GM12873 (cell line): ENCODE measurements at regions not wholly inside any gene's neighbourhood (a gene's known extent, or its start where the extent isn't known, plus 50 kb on each side); places are given as distances from the start of the nearest gene placed in this dataset.

Experiments used
- CTCF ChIP-seq: IDR thresholded peaks from 2 replicates; pipeline ENCODE4 v1.5.1; 2012; ENCODE audit warnings: low read depth, mild to moderate bottlenecking, moderate library complexity, low read length, control low read depth; ENCODE audit not compliant: insufficient read depth; ENCODE audit errors: missing control alignments

DNA sequence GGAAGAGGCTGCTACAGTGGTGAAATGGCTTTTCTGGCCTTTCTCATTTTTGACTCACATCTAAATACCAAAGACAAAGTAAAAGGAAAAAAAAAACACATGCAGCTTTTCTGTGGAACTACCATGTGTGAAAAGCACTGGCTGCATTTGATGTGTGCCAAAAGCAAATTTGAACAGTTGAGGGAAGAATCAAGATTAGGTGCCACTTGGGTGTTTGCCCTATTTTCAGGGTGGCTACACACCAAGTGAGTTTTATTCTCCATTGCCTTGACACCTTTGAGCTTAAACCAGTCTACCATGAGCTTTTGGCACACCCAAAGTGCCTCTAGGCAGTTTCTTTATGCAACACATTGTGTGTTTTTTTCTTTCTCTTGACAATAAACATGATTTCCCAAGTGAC, 423.9 kb downstream of the FAM133A start:
- no peak for TF ChIP-seq CTCF

DNA sequence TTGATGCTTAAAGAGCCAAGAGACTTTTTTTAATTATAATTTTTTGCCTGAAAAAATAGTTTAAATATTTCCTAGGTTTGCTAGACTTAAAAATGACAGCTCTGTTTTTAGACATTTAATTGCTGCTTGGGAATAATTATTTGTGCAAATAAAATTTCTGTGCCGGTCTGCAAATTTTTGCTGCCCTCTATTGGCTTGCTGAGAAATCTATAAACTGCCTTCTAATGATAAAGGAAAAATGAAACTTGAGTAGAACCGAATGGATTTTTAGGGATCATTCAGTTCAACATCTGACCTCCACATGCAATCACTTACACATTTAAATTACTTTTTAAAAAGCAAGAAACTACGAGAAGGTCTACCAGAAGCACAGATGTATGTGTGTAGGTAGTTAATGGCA, 434.0 kb downstream of the FAM133A start:
- TF ChIP-seq CTCF: no peak

DNA sequence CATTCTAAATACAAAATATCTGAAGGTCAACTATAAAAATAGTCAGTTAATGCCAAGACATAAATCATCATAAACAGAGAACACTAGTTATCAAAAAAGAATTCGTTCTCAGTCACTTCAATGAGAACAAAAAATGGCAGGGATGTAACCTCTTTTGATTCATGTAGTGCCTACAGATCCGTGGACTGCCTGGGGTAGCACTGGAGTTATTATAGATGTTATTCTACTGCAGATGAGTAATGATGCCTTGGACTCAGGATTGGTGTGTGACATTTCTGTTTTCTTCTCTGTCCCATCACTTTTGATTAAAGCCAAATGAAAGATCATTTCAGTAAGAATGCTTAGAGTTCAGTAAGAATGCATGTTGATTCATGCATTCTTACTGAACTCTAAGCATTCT, 440.4 kb downstream of the FAM133A start:
- TF ChIP-seq CTCF: no peak

DNA sequence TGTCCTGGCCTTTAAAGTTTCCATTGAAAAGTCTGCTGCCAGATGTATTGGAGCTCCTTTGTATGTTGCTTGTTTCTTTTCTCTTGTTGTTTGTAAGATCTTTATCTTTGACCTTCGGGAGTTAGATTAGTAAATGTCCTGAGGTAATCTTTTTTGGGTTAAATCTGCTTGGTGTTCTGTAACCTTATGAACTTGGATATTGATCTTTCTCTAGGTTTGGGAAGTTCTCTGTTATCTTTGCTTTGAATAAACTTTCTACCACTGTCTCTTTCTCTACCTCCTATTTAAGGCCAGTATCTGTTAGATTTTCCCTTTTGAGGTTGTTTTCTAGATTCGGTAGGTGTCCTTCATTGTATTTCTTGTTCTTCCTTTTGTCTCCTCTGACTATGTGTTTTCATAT, 447.8 kb downstream of the FAM133A start:
- TF ChIP-seq CTCF: no peak

DNA sequence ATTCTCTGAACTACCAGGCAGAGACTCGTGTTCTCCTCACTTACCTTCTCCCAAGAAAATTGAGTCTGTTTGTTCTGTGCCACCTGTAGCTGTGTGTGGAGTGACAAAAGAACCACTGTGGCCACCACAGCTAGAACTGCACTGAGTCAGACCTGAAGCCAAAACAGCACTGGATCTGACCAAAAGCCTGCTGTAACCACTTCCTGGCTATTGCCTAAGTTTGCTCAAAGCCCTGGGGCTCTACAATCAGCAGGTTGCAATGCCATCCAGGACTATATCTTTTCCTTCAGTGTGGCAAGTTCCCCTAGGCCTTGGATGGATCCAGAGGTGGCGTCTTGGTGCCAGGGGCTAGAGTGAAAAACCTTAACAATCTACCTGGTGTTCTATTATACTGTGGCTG, 449.1 kb downstream of the FAM133A start:
- TF ChIP-seq CTCF: no peak

DNA sequence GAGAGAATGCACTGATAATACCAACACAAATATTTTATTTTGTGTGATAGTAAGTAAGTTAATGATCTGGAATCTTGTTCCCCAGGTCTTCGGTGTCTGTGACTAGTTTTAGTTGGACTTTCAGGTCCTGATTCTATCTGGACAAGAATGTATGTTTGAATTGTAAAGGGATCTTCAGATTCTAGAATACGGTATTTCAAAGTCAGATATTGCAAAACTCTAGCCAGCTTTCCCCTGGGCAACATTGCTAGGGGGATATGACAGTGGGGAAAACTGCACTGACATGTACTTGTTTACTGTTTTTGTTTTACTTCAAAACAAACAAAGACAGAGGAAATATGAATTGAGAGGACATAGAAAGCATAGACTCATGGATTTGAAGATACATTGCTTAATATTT, 489.0 kb downstream of the FAM133A start:
- no peak for TF ChIP-seq CTCF

DNA sequence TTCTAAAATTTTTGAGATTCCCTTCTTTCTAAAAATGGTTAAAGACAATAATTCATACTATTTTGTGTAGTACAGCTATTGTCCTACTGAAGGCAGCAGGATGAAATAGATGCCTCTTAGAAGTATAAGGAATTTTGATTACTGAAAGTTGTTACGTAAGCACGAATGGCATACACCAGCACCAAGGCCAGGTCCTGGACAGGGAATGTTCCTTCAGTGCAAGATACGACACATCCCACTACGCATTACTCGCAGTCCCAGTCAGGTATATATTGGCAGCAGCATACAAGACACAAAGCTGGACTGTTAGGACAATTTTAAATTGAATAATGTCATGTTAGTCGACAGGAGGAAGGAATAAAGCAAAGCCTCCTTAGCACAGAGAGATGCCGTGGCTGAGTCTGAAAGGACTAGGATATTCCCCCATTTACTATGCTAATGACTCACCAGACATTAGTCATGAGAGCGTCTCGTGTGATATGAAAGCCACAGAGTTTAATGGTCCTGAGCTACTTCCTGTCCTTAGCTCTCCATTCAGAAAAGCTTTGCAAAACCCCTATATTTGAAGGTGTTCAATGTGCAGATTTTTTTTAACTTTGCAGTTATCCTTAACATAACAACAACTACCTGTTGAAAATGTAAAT, 504.3 kb downstream of the FAM133A start:
- no peak for TF ChIP-seq CTCF

GRCh38 chrX:94204524-94204923, 530.5 kb downstream of the FAM133A start:
- TF ChIP-seq CTCF: no peak
